Right ventricle myocardium superior (tissue), 1 donor: ENCODE measurements at regions not wholly inside any gene's neighbourhood (a gene's known extent, or its start where the extent isn't known, plus 50 kb on each side); places are given as distances from the start of the nearest gene placed in this dataset.

ENCODE experiments used
- ATAC-seq: fragments of 200-7000 bp; cut with Tn5 transposase; one replicate; pipeline ENCODE4 v1.9.1; 2020; ENCODE audit warnings: mild to moderate bottlenecking; ENCODE audit not compliant: poor library complexity
- DNase-seq: peaks from one replicate; pipeline ENCODE4 v3.0.0-alpha.2; 2020
- intact Hi-C: fragments of 100-400 bp; cut with DNase I; formaldehyde crosslinking; loops from one replicate; pipeline ENCODE4 v1.11.2; 2022
- donor health status: DM: no; HTN: yes; CAD: no; lungs with severe emphysema.

- DNase-seq (no peak), ATAC-seq (no peak)
- intact Hi-C loops: no loop called here
These were observed 54.8 kb upstream of the GPBP1 start for GRCh38 chr5:57119031-57119430.

- ATAC-seq (no peak), DNase-seq (no peak)
- intact Hi-C loops: no loop called here
These were observed 49.8 kb upstream of the GPBP1 start for GRCh38 chr5:57124014-57124413.
